DMS153 (cell line): ENCODE measurements at regions not wholly inside any gene's neighbourhood (a gene's known extent, or its start where the extent isn't known, plus 50 kb on each side); places are given as distances from the start of the nearest gene placed in this dataset.

ENCODE experiments used
- DNase-seq: peaks from one replicate; lab custom pipeline; 2025; lab: John Stamatoyannopoulos, UW

GRCh38 chr7:118696879-118697278 is 472.4 kb downstream of the ANKRD7 start:
- DNase-seq: no peak

- DNase-seq: no peak
These were observed 474.7 kb downstream of the ANKRD7 start for GRCh38 chr7:118699222-118699621.

DNA sequence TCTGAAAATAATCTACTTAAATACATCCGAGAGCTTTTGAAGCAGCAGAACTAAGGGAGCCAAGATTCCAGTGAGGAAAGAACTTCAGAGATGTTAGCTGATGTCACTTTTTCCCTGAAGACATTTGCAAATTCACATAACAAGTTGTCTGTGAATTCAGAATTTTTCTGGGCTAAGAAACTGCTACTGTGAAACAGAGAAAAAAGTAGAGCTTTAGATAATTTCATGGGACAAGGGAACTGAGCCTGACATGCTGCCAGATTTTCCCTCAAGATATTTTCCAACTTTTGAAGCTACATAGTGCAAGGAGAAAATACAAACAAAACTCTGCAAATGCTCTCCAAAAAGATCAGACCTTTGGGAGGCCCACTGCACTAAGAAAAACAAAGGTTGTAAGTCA is 484.2 kb downstream of the ANKRD7 start:
- DNase-seq: no peak

- DNase-seq: no peak
These were observed 487.2 kb downstream of the ANKRD7 start for GRCh38 chr7:118711688-118712087.

DNA sequence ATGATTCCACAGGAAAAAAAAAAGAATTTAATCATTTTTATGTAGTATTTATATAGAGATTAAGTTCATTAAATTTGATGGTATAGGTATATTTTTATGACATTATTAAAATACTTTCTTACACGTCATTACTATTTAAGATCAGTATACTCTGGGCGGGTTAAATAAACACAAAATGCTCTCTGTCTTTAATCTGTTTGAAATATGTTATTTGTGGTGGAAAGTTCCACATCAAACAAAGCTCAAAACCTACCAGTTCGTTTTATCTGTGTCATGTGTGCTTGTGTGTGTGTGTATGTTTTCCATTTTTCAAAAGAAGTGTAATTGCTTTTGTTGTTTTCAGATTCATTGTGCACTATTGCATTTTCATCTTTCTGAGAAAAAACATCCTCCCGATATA is 488.5 kb downstream of the ANKRD7 start:
- no peak for DNase-seq

- DNase-seq: no peak
These were observed 496.1 kb downstream of the ANKRD7 start for GRCh38 chr7:118720632-118721031.

- no peak for DNase-seq
These were observed 507.4 kb downstream of the ANKRD7 start for GRCh38 chr7:118731854-118732253.

- no peak for DNase-seq
These were observed 510.0 kb downstream of the ANKRD7 start for GRCh38 chr7:118734541-118734940.

- DNase-seq: no peak
These were observed 510.9 kb downstream of the ANKRD7 start for GRCh38 chr7:118735441-118735840.

DNA sequence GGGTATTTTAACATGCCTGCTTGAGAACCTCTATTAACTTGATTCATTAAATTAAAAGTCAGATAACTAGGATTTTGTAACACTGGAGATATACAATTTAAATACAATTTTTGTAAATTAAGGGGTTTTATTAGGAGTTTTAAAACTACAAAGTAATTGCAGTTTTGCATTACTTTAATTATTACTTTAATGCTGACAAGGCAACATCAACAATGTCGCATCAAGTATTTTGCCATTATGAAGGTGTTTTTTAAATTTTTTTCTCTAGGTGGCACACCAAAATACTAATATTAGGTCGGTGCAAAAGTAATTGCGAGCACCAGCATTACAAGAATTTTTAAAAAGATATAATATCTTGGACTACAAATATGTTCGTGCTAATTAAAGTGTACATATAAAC is 513.4 kb downstream of the ANKRD7 start:
- no peak for DNase-seq

- DNase-seq: no peak
These were observed 521.4 kb downstream of the ANKRD7 start for GRCh38 chr7:118745927-118746326.

GRCh38 chr7:118747473-118747872 is 523.0 kb downstream of the ANKRD7 start:
- no peak for DNase-seq

DNA sequence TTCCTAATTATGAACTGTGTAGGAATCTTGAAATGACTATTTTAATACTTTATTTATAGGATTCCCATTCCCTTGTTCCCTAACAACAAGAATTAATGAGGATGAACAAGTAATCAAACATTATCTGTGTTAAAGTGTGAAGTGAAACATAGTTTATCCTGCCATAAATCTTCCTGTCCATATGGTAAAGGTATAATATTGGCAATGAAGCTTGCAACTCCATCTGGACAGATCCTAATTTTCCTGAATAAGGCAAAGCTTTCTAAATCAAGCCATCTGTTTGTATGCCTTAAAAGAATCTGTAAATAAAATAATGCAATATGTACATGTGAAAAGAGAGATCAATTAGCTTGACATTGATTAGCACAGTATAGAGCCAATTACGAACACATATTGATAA is 529.0 kb downstream of the ANKRD7 start:
- DNase-seq: no peak

DNA sequence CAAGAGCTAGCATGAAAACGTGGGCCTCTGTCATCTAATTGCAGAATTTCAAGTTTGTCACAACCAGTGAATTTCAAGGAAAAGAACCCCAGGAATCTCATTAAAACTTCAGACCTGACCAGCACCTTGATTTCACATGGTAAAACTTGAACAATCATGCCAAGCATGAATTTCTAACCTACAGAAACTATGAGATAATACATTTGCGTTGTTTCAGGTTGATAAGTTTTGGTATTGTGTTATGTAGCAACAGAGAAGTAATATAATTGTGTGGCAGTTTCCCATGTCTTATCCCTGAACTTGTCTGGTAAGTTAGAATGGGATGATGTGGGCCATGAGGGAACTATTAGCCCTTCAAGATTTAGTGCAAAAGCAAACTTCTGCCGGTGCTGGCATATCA is 530.1 kb downstream of the ANKRD7 start:
- no peak for DNase-seq

DNA sequence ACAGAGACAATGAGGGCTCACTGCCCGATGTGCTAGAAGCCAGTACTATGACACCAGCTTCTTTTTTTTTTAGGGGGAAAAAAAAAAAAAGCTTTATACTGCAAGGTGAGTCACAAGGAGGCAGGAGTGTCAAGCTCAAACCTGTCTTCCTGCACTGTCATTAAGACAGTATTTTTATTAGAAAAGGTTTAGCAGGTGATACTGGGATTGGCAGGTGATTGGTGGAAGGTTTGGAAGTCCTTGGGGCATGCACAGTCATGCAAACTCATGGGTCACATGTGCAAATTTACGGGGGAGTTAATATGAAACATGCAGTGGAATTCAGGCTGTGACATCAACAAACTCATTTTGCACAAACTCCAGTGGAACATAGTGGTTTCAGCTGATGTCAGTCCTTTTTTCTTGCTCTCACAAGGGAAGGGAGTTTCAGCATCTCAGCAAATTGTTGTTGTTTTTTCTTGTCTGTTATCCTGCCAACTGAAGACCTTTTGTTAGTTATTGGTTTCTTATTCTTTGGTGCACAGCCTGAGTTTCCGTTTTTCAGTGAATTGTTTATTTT is 530.6 kb downstream of the ANKRD7 start:
- no peak for DNase-seq

DNA sequence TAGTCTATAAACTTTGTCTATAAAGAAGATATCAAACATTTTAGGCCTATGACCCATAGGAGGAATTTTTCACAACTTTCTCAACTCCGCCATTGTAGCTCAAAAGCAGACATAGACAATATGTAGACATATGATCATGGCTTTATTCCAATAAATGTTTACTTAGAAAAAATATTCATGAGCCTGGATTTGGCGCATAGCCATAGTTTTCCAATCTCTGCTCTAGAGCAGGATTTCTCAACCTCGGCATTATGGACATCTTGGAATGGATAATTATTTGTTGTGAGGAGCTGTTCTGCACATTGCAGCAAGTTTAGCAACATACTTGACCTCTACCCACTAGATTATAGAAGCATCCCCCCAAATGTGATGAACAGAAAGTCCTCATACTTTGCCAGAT is 532.6 kb downstream of the ANKRD7 start:
- DNase-seq: no peak

DNA sequence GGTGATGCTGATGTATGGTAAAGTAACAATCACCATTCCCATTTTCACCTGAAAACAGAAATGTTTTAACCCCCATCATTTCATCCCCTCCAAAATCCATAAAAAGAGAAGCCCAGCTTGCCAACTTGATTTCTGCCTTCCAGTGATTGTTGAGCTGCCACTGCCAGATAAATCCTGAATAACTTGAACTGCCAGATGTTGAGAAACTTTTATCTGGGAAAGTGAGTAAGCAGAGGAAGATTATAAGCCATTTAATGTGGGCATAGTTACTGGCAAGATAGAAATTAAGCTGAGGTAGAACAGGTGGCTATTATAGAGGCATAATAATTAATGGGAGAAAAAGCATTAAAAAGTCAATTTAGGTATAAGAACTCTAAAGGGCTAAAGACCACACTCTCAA is 534.1 kb downstream of the ANKRD7 start:
- DNase-seq: no peak

DNA sequence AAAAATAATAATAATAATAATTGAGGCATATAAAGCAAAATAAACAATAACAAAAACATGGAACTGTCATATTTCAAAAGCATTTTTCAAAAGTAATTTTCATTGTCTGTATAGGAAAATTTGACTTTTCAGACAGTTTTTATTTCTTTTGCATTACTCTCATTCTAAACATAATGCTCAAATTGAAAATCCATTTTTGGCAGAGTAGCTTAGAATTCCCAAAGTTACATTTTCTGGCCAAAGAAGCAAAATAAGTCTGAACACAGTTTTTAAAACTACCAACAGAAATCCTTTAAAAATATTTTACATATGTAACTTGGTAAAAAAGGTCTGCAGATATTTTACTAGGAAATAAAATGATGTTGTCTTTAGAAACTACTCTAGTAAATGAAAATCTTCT is 535.4 kb downstream of the ANKRD7 start:
- DNase-seq: no peak

DNA sequence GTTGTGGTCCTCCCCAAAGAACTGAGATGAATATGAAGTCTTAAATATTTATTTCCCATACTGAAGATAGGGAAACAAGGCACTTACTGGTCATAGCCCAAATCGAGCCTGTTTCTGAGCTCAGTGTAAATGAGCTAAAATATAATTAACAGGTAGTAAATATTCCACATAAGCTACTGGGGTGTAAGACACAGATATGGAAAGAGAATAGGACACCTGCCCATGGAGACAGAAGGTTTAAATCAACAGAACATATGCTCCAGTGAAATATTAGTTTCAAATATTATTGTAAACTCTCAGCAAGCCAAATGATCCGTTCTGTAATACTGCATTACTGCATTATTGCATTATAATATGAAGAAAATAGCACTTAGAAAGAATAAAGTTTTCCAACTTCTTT is 537.9 kb downstream of the ANKRD7 start:
- no peak for DNase-seq

GRCh38 chr7:118764221-118764620 is 539.7 kb downstream of the ANKRD7 start:
- DNase-seq: no peak

GRCh38 chr7:118771672-118772071 is 547.2 kb downstream of the ANKRD7 start:
- no peak for DNase-seq

GRCh38 chr7:118777308-118777707 is 552.8 kb downstream of the ANKRD7 start:
- no peak for DNase-seq

GRCh38 chr7:118792682-118793081 is 568.2 kb downstream of the ANKRD7 start:
- no peak for DNase-seq

DNA sequence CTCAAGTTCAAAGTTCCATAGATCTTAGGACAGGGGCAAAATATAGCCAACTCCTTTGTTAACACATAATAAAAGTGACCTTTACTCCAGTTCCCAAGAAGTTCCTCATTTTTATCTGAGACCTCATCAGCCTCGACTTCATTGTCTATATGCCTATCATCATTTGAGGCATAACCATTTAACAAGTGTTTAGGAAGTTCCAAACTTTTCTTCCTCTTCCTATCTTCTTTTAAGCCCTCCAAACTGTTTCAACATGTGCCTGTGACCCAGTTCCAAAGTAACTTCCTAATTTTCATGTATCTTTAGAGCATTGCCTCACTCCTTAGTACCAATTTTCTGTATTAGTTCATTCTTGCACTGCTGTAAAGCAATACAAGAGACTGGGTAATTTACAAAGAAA is 569.1 kb downstream of the ANKRD7 start:
- no peak for DNase-seq

DNA sequence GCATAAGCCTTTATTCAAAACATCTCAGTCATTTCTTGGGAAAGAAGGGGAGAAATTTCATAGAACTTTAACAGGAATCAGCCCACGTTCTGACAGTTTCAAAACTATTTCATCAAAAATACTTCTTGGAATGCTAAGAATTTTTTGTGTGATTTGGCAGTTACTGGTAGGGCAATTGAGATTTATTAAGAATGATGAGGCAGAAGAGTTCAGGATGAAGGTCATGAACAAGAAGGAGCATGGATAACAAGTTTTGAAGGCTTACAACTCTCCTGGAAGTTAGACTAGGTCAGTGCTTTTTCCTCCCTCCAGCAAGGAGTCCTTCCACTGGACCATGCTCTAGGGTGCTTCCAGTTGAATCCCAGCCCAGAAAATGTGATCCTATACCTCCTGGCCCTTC is 569.9 kb downstream of the ANKRD7 start:
- no peak for DNase-seq
